Ishikawa (cell line): ENCODE measurements at regions not wholly inside any gene's neighbourhood (a gene's known extent, or its start where the extent isn't known, plus 50 kb on each side); places are given as distances from the start of the nearest gene placed in this dataset.

Source experiments
- CEBPB ChIP-seq: IDR thresholded peaks from 2 replicates; pipeline ENCODE4 v1.6.1; 2012
- CREB1 ChIP-seq: IDR thresholded peaks from 2 replicates; pipeline ENCODE4 v1.6.1; 2012; ENCODE audit warnings: low read depth
- EGR1 ChIP-seq: IDR thresholded peaks from 2 replicates; pipeline ENCODE4 v1.6.1; 2012
- EP300 ChIP-seq: IDR thresholded peaks from 2 replicates; pipeline ENCODE4 v1.6.1; 2012; ENCODE audit warnings: borderline replicate concordance
- FOXM1 ChIP-seq: IDR thresholded peaks from 2 replicates; pipeline ENCODE4 v1.6.1; 2012; ENCODE audit warnings: low read depth, borderline replicate concordance
- MAX ChIP-seq: IDR thresholded peaks from 2 replicates; pipeline ENCODE4 v1.6.1; 2012
- NFIC ChIP-seq: IDR thresholded peaks from 2 replicates; pipeline ENCODE4 v1.6.1; 2012
- RAD21 ChIP-seq: IDR thresholded peaks from 2 replicates; pipeline ENCODE4 v1.6.1; 2012; ENCODE audit warnings: low read depth
- REST ChIP-seq: IDR thresholded peaks from 2 replicates; pipeline ENCODE4 v1.6.1; 2012; ENCODE audit warnings: low read depth, mild to moderate bottlenecking
- TAF1 ChIP-seq: IDR thresholded peaks from 2 replicates; pipeline ENCODE4 v1.6.1; 2012; ENCODE audit warnings: low read depth, mild to moderate bottlenecking
- TCF12 ChIP-seq: IDR thresholded peaks from 2 replicates; pipeline ENCODE4 v1.6.1; 2012; ENCODE audit warnings: low read depth
- TEAD4 ChIP-seq: IDR thresholded peaks from 2 replicates; pipeline ENCODE4 v1.6.1; 2012
- USF1 ChIP-seq: IDR thresholded peaks from 2 replicates; pipeline ENCODE4 v1.6.1; 2012
- YY1 ChIP-seq: IDR thresholded peaks from 2 replicates; pipeline ENCODE4 v1.6.1; 2012; ENCODE audit warnings: low read depth

- no peak for TF ChIP-seq TAF1
- no peak for TF ChIP-seq YY1
- no peak for TF ChIP-seq CREB1
- TF ChIP-seq NFIC: no peak
- TF ChIP-seq MAX: no peak
- TF ChIP-seq FOXM1: no peak
- no peak for TF ChIP-seq EP300
- TF ChIP-seq REST: no peak
- TF ChIP-seq USF1: no peak
- TF ChIP-seq EGR1: no peak
- no peak for TF ChIP-seq TEAD4
- no peak for TF ChIP-seq TCF12
- no peak for TF ChIP-seq CEBPB
- no peak for TF ChIP-seq RAD21
Measured at GRCh38 chr3:57009802-57010201, 50.7 kb upstream of the SPATA12 start.
